Esophagus muscularis mucosa (tissue), 4 donors: ENCODE measurements at regions not wholly inside any gene's neighbourhood (a gene's known extent, or its start where the extent isn't known, plus 50 kb on each side); places are given as distances from the start of the nearest gene placed in this dataset.
"Not testable (repeated sequence)": the region's sequence is repeated elsewhere in the genome, so short reads cannot be mapped to it uniquely, and the experiment has no call there.

Experiments used
- DNase-seq: peaks from one replicate; pipeline ENCODE4 v3.0.0-alpha.2; 2017; ENCODE audit errors: extremely low spot score
- H3K27ac ChIP-seq, 4 donors: fragments of 200-600 bp; sonication (generic); replicated peaks in 1 of 4; 1 replicate in 3 of 4; 2 replicates in 1 of 4; pipeline ENCODE4 v1.5.1; 2016 to 2019; ENCODE audit warnings: mild to moderate bottlenecking in 1 of 4
- H3K27me3 ChIP-seq, 4 donors: fragments of 200-600 bp; sonication (generic); one replicate each; pipeline versions ENCODE4 v1.5.1 to v1.6.0; 2016 to 2019
- H3K36me3 ChIP-seq, 4 donors: fragments of 200-600 bp; sonication (generic); one replicate each; pipeline ENCODE4 v1.5.1; 2016 to 2019
- H3K4me1 ChIP-seq, 4 donors: fragments of 200-600 bp; sonication (generic); one replicate each; pipeline ENCODE4 v1.5.1; 2016 to 2019
- H3K4me3 ChIP-seq, 4 donors: fragments of 200-600 bp; sonication (generic); 1 replicate in 2 of 4; 2 replicates in 2 of 4; pipeline ENCODE4 v1.5.1; 2016 to 2019; ENCODE audit warnings: mild to moderate bottlenecking in 4 of 4, moderate library complexity in 1 of 4
- H3K9me3 ChIP-seq, 4 donors: fragments of 200-600 bp; sonication (generic); 1 replicate in 3 of 4; 2 replicates in 1 of 4; pipeline ENCODE4 v1.5.1; 2016 to 2019
- EP300 ChIP-seq: sonication (generic); formaldehyde crosslinking; IDR thresholded peaks from one replicate; pipeline ENCODE4 v1.6.1; 2017; ENCODE audit warnings: antibody characterized with exemption
- POLR2A ChIP-seq: fragments of 450-650 bp; IDR thresholded peaks from one replicate; pipeline ENCODE4 v1.6.1; 2017; ENCODE audit warnings: antibody characterized with exemption, moderate library complexity, mild to moderate bottlenecking, low read depth
- POLR2AphosphoS5 ChIP-seq, 2 donors: sonication (generic); formaldehyde crosslinking; IDR thresholded peaks; one replicate each; pipeline ENCODE4 v1.6.1; 2017; ENCODE audit warnings: antibody characterized with exemption in 2 of 2
- WGBS: methylation state at CpG from one replicate; pipeline ENCODE4 v1.1.5; 2018; 5-methylcytosine and 5-hydroxymethylcytosine counted together
- intact Hi-C: fragments of 100-400 bp; cut with DNase I; formaldehyde crosslinking; loops from one replicate; pipeline ENCODE4 v1.15.1; 2023
- TF ChIP-seq, protein P1 (sequence below), 3 experiments: fragments of 200-600 bp in 2 of 3; fragments of 450-650 bp in 1 of 3; sonication (generic) in 2 of 3; IDR thresholded peaks; one replicate each; pipeline ENCODE4 v1.5.1; 2017 to 2019; ENCODE audit warnings: antibody characterized with exemption in 3 of 3, mild to moderate bottlenecking in 2 of 3, moderate library complexity in 1 of 3

DNA sequence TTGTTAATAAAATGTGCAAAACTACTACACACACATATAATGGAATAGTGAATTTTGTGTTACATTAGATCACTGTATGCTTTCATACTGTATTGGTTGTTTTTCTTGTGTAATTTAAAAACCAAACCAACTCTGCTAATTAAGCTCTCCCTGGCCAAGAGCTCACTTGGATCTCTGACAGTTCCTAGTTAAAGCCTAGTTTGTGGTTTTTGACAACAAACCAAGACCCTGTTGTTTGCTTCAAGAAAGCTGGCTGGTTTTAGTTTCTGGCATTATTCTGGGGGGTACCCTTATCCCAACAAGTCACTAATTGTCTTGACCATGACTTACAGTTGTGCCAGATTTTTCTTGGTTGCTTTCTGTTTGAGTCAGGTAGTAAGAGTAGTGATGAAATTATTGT, 121.4 kb upstream of the CXorf66 start:
- TF ChIP-seq EP300 (no peak), POLR2AphosphoS5 (IDR thresholded peaks at IDR 0.05) (no peak), POLR2A (no peak)
- TF ChIP-seq, protein P1, sequence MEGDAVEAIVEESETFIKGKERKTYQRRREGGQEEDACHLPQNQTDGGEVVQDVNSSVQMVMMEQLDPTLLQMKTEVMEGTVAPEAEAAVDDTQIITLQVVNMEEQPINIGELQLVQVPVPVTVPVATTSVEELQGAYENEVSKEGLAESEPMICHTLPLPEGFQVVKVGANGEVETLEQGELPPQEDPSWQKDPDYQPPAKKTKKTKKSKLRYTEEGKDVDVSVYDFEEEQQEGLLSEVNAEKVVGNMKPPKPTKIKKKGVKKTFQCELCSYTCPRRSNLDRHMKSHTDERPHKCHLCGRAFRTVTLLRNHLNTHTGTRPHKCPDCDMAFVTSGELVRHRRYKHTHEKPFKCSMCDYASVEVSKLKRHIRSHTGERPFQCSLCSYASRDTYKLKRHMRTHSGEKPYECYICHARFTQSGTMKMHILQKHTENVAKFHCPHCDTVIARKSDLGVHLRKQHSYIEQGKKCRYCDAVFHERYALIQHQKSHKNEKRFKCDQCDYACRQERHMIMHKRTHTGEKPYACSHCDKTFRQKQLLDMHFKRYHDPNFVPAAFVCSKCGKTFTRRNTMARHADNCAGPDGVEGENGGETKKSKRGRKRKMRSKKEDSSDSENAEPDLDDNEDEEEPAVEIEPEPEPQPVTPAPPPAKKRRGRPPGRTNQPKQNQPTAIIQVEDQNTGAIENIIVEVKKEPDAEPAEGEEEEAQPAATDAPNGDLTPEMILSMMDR (IDR thresholded peaks at IDR 0.05), result no peak
- Histone ChIP-seq H3K27ac (no peak overlapping the region), H3K4me3 (no peak overlapping the region), H3K36me3 (no peaks in the 10 kb centered on the region), H3K4me1 (peaks cover 2 to 7% (median 5%) of the 10 kb centered on the region in 4 donors), H3K27me3 (no peaks in the 10 kb centered on the region), H3K9me3 (no peaks in the 10 kb centered on the region)
- intact Hi-C loops, result no loop called here
- no peak for DNase-seq

DNA sequence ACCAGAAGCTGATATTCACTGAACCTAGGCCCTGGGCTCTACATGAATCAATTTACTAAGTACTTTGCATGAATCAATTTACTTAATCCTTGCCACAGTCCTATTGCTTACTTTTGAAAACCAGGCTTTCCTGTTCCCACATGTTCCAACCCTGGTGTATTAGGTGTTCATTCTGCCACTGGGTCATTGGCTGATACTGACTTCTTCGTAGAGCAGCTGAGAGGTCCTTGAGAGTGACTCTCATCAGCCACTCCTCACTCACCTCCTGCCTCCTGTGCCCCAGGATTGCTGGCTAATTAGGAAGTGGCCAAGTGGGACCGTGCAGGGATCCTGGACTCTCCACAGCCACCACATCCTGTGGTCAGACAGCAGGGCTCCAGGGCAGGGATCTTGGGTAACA, 109.5 kb upstream of the CXorf66 start:
- H3K4me1 ChIP-seq, intact Hi-C loops, H3K9me3 ChIP-seq, DNase-seq, H3K27me3 ChIP-seq, H3K4me3 ChIP-seq, H3K27ac ChIP-seq, H3K36me3 ChIP-seq: not testable (repeated sequence)
- no CpG with 5 or more reads among the region's 2 CpGs for WGBS

DNA sequence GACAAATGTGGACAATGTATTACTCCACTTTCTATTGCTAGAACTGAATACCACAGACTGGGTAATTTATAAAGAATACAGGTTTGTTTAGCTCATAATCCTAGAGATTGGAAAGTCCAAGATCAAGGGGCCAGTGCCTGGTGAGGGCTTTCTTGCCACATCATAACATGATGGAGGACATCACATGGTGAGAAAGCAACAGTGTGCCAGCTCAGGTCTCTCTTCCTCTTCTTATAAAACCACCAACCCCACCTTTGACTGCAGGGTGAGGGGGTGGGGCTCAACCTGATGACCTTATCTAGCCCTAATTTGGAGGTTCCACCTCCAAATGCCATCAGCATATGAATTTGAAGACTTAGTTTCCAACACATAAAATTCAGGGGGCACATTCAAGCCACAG, 105.7 kb upstream of the CXorf66 start:
- intact Hi-C loops, result no loop called here

DNA sequence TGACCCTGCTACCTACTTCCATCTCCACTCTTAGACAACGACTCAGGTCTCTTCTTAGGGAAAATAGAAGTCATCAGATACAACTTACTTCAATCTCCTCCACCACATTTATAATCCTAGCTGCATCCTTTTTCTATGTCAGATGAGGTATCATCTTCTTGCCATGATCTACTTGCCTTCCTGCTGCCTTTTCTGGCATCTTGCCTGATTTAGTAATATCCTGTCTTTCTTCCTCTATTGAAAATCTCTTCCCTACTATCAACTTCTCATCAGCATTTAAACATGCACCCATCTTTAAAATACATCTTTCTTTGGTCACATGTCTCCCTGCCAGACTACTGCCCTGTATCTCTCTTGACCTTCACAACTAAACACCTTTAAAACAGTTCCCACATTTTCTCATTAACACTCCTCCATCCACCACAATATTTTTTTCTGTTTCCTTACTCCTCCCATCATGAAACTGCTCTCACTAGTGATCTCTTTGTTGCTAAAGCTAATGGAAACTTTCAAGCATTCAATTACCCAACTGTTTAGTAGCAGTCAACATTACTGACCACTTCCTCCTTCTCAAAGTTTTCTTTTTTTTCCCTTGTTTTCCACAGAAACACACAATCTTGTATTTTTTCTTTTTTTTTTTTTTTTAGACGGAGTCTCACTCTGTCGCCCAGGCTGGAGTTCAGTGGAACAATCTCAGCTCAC, 100.8 kb upstream of the CXorf66 start:
- Histone ChIP-seq H3K9me3 (no peaks in the 10 kb centered on the region), H3K4me3 (no peak overlapping the region), H3K36me3 (no peaks in the 10 kb centered on the region), H3K27me3 (no peaks in the 10 kb centered on the region), H3K27ac (no peak overlapping the region), H3K4me1 (no peaks in the 10 kb centered on the region)
- intact Hi-C loops, result no loop called here
- 54% methylated on average over 3 of the region's 3 CpGs for WGBS
- DNase-seq, result no peak
- TF ChIP-seq POLR2AphosphoS5 (IDR thresholded peaks at IDR 0.05), result no peak
- TF ChIP-seq, protein P1 (IDR thresholded peaks at IDR 0.05), result no peak
- no peak for TF ChIP-seq POLR2A
- no peak for TF ChIP-seq EP300

More for the DNA sequence above, 105.7 kb upstream of the CXorf66 start:
- no peaks in the 10 kb centered on the region for H3K36me3 ChIP-seq
- H3K27ac ChIP-seq, result no peak overlapping the region
- H3K9me3 ChIP-seq, result no peaks in the 10 kb centered on the region
- TF ChIP-seq, protein P1 (IDR thresholded peaks at IDR 0.05), result no peak
- H3K4me1 ChIP-seq, result no peaks in the 10 kb centered on the region
- DNase-seq, result no peak
- no peaks in the 10 kb centered on the region for H3K27me3 ChIP-seq
- H3K4me3 ChIP-seq, result no peak overlapping the region

DNA sequence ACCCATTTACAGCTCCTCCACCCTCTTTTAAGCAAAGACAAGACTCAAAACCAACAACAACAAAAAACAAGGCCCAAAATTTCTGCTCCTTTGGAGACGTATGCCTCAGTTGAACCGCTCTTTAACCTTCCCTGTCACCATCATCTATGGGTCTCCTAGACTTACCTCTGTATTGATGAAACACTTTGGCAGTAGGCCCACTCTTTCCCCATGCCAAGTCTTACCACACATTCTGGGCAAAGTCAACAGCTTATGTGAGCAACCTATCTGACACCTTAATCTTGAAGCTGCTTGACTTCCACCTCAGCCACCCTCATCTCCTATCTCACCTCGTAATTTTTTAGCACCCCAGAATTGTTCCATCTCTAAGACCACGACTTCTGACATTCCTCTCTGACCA, 99.7 kb upstream of the CXorf66 start:
- TF ChIP-seq EP300, result no peak
- TF ChIP-seq, protein P1 (IDR thresholded peaks at IDR 0.05), result no peak
- no peak for TF ChIP-seq POLR2AphosphoS5 (IDR thresholded peaks at IDR 0.05)
- no peak for TF ChIP-seq POLR2A
- intact Hi-C loops, result no loop called here
- no peak for DNase-seq
- no peaks in the 10 kb centered on the region for H3K36me3 ChIP-seq
- no peak overlapping the region for H3K4me3 ChIP-seq
- no peaks in the 10 kb centered on the region for H3K27me3 ChIP-seq
- H3K9me3 ChIP-seq, result no peaks in the 10 kb centered on the region
- H3K27ac ChIP-seq, result no peak overlapping the region
- 46% methylated on average over 4 of the region's 4 CpGs for WGBS
- no peaks in the 10 kb centered on the region for H3K4me1 ChIP-seq
